ENCODE measurements at regions not wholly inside any gene's neighbourhood (a gene's known extent, or its start where the extent isn't known, plus 50 kb on each side); places are given as distances from the start of the nearest gene placed in this dataset.
A peak's percentile ranks its signal among the peaks of the same experiment; 100 is the strongest.
"Not testable (repeated sequence)": the region's sequence is repeated elsewhere in the genome, so short reads cannot be mapped to it uniquely, and the experiment has no call there.

- TF ChIP-seq EZH2 (IDR thresholded peaks at IDR 0.05; ENCODE audit: borderline replicate concordance, low read depth, low read length, poor library complexity, severe bottlenecking) (no peak), CTCF (conservative IDR thresholded peaks at IDR 0.05; ENCODE audit: low read depth, low read length) (no peak)
- ChIA-PET CTCF (no interaction called here), POLR2A (ENCODE audit: low non-redundant PET) (no interaction called here)
- intact Hi-C loops (cut with micrococcal nuclease; ENCODE audit: unreplicated experiment) = loop anchor here (10.0 kb wide), 2 partner anchors 310 to 1110 kb away; no protein-coding TSS in a partner anchor
- no peak for DNase-seq (ENCODE audit: low spot score)
- H3K4me1 ChIP-seq (ENCODE audit: insufficient read depth, low read length, poor library complexity, severe bottlenecking) = no peaks in the 10 kb centered on the region
- no peak overlapping the region for H3K27ac ChIP-seq (ENCODE audit: low read depth, low read length, poor library complexity, severe bottlenecking)
- no peak overlapping the region for H3K4me3 ChIP-seq (ENCODE audit: low read depth, low read length, poor library complexity, severe bottlenecking)
- H3K9me3 ChIP-seq (ENCODE audit: low read depth, low read length, poor library complexity, severe bottlenecking) = no peaks in the 10 kb centered on the region
- no peaks in the 10 kb centered on the region for H3K36me3 ChIP-seq (ENCODE audit: insufficient read depth, low read length, poor library complexity, severe bottlenecking)
- no peaks in the 10 kb centered on the region for H3K27me3 ChIP-seq (replicated peaks; ENCODE audit: insufficient read depth, low read depth, low read length, poor library complexity)
- no TSS peak for BruUV-seq (replicated peaks)
Observed at GRCh38 chr18:43785158-43785557, 507.9 kb upstream of the SYT4 start.

GRCh38 chr18:43786893-43787292, 509.6 kb upstream of the SYT4 start:
- POLR2A ChIA-PET (ENCODE audit: low non-redundant PET) = no interaction called here
- CTCF ChIA-PET = no interaction called here
- TF ChIP-seq EZH2 (IDR thresholded peaks at IDR 0.05; ENCODE audit: borderline replicate concordance, low read depth, low read length, poor library complexity, severe bottlenecking) (no peak), CTCF (conservative IDR thresholded peaks at IDR 0.05; ENCODE audit: low read depth, low read length) (no peak)
- H3K4me3 ChIP-seq (ENCODE audit: low read depth, low read length, poor library complexity, severe bottlenecking) = no peak overlapping the region
- no peaks in the 10 kb centered on the region for H3K9me3 ChIP-seq (ENCODE audit: low read depth, low read length, poor library complexity, severe bottlenecking)
- DNase-seq (ENCODE audit: low spot score) = no peak
- no TSS peak for BruUV-seq (replicated peaks)
- H3K4me1 ChIP-seq (ENCODE audit: insufficient read depth, low read length, poor library complexity, severe bottlenecking) = no peaks in the 10 kb centered on the region
- no peaks in the 10 kb centered on the region for H3K27me3 ChIP-seq (replicated peaks; ENCODE audit: insufficient read depth, low read depth, low read length, poor library complexity)
- intact Hi-C loops (cut with micrococcal nuclease; ENCODE audit: unreplicated experiment) = loop anchor here (10.0 kb wide), 2 partner anchors 308 to 1108 kb away; no protein-coding TSS in a partner anchor
- no peaks in the 10 kb centered on the region for H3K36me3 ChIP-seq (ENCODE audit: insufficient read depth, low read length, poor library complexity, severe bottlenecking)
- no peak overlapping the region for H3K27ac ChIP-seq (ENCODE audit: low read depth, low read length, poor library complexity, severe bottlenecking)

- DNase-seq (ENCODE audit: low spot score); CTCF ChIA-PET; POLR2A ChIA-PET (ENCODE audit: low non-redundant PET); H3K9me3 ChIP-seq (ENCODE audit: low read depth, low read length, poor library complexity, severe bottlenecking); H3K4me3 ChIP-seq (ENCODE audit: low read depth, low read length, poor library complexity, severe bottlenecking); H3K27me3 ChIP-seq (replicated peaks; ENCODE audit: insufficient read depth, low read depth, low read length, poor library complexity); H3K36me3 ChIP-seq (ENCODE audit: insufficient read depth, low read length, poor library complexity, severe bottlenecking); BruUV-seq (replicated peaks); H3K4me1 ChIP-seq (ENCODE audit: insufficient read depth, low read length, poor library complexity, severe bottlenecking); H3K27ac ChIP-seq (ENCODE audit: low read depth, low read length, poor library complexity, severe bottlenecking): not testable (repeated sequence)
- intact Hi-C loops (cut with micrococcal nuclease; ENCODE audit: unreplicated experiment) = loop anchor here (10.0 kb wide), 2 partner anchors 307 to 1107 kb away; no protein-coding TSS in a partner anchor
Observed at GRCh38 chr18:43787721-43788120, 510.4 kb upstream of the SYT4 start.

GRCh38 chr18:43789234-43790000, 512.1 kb upstream of the SYT4 start:
- CTCF ChIA-PET = no interaction called here
- no peak overlapping the region for H3K4me3 ChIP-seq (ENCODE audit: low read depth, low read length, poor library complexity, severe bottlenecking)
- intact Hi-C loops (cut with micrococcal nuclease; ENCODE audit: unreplicated experiment) = loop anchor here (10.0 kb wide), 2 partner anchors 305 to 1105 kb away; no protein-coding TSS in a partner anchor

More at GRCh38 chr18:43789234-43790000, 512.1 kb upstream of the SYT4 start:
- no peaks in the 10 kb centered on the region for H3K4me1 ChIP-seq (ENCODE audit: insufficient read depth, low read length, poor library complexity, severe bottlenecking)
- no peaks in the 10 kb centered on the region for H3K9me3 ChIP-seq (ENCODE audit: low read depth, low read length, poor library complexity, severe bottlenecking)
- no TSS peak for BruUV-seq (replicated peaks)
- no peak overlapping the region for H3K27ac ChIP-seq (ENCODE audit: low read depth, low read length, poor library complexity, severe bottlenecking)
- POLR2A ChIA-PET (ENCODE audit: low non-redundant PET) = no interaction called here
- H3K27me3 ChIP-seq (replicated peaks; ENCODE audit: insufficient read depth, low read depth, low read length, poor library complexity) = no peaks in the 10 kb centered on the region
- peak; percentile 25 for DNase-seq (ENCODE audit: low spot score)
- no peak for TF ChIP-seq EZH2 (IDR thresholded peaks at IDR 0.05; ENCODE audit: borderline replicate concordance, low read depth, low read length, poor library complexity, severe bottlenecking)
- peak; percentile 52 for TF ChIP-seq CTCF (conservative IDR thresholded peaks at IDR 0.05; ENCODE audit: low read depth, low read length)
- H3K36me3 ChIP-seq (ENCODE audit: insufficient read depth, low read length, poor library complexity, severe bottlenecking) = no peaks in the 10 kb centered on the region

All from A673 (cell line).